ENCODE measurements at regions not wholly inside any gene's neighbourhood (a gene's known extent, or its start where the extent isn't known, plus 50 kb on each side); places are given as distances from the start of the nearest gene placed in this dataset.
"Not testable (repeated sequence)": the region's sequence is repeated elsewhere in the genome, so short reads cannot be mapped to it uniquely, and the experiment has no call there.

DNA sequence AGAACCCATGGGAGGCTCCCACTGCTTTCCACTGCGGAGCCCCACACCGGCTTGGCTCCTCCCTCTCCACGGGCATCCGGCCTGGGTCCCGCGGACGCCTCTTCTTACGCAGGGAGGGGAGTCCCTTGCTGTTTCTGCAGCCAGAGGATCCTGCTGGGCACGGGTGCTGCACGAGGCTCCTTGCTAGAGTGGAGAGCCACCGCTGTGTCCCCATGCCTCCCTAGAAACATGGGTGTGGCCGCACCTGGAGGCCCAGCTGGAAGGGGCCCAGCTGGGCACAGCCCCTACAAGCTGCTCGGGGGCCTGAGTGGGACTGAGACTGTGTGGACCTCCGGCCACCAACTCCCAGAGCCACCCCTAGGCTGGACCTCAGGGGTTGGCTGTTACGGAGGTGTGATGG is 67.7 kb upstream of the GPC1 start:
- DNase-seq (ENCODE audit: low read depth in 2 of 3, low spot score in 2 of 3), result no peak

GRCh38 chr2:240368781-240369331 is 66.6 kb upstream of the GPC1 start:
- no peak for DNase-seq (ENCODE audit: low read depth in 2 of 3, low spot score in 2 of 3)

- DNase-seq (ENCODE audit: low read depth in 2 of 3, low spot score in 2 of 3), result no peak
These were observed 66.1 kb upstream of the GPC1 start for GRCh38 chr2:240369335-240369734.

DNA sequence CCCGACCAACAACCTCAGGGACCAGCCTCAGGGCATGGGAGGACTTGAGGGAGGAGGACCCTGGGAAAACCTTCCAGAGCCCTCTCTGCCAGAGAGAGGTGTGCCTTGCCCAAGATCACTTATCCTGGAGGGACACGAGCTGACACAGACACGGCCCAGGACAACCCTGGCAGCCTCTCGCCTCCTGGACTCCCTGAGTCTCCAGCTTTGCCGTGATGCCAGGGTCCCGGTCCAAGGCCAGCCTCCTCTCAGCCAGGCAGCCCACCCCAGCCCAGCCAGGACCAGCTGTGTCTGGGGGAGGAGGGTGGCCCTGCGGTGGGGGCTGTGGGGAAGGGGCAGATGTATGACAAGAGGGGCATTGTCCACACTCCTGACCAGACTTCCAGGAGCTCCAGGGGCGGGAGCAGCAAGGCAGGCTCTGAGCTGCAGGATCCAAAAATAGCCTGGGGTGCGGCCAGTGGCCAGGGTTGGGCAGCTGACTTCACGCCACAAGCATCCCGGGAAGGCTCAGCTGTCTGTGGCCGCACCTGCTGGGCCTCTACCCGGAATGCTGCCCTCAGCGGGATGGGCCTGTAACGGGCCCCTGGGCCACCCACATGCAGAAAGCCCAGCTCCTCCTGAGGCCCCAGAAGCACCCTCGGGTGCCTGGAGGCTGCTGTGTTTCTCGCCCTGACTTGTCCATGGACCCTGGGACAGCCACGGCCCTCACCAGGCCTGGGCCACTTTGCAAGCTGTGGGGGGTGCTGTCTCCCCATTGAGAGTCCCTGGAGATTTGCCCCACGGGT is 65.5 kb upstream of the GPC1 start:
- no peak for DNase-seq (ENCODE audit: low read depth in 2 of 3, low spot score in 2 of 3)

DNA sequence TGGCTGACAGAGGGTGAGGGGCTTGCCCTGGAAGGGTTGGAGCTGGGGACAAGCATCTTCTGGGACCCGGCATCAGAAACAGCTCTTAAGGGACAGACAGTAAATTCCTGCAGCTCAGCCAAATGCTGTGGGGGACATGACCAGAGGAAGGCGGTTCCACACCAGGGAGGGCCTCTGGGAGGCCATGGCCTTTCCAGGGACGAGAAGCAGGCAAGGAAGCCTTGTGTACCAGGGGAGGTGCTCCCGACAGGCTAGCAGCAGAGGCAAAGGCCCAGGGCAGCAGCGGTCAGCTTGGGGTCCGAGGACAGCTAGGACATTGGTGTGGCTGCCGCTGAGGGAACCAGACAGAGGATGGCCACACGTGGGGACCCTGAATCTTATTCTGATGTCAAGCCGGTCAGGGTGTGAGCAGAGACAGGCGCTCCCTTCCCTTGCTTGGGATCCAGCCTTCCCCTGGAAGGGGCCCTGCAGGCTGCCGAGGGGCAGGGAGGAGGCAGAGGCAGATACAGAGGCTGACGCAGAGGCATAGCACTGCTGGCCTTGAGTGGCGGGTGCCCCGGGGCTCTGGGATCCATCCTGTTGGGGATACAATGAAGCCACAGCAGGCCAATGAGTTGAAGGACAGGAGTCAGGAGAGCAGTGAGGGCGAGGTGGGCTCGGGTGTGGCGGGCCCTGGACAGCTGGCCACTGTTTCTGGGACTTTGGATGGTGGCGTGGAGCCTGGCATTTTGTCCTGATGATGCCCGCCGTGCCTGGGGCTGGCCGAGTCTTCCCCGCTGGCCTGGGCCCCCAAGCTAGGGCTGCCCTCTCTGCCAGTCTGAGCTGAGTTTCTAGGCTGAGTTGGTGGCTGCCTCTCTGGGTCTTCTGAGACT is 64.1 kb upstream of the GPC1 start:
- no peak for DNase-seq (ENCODE audit: low read depth in 2 of 3, low spot score in 2 of 3)

GRCh38 chr2:240372101-240372500 is 63.4 kb upstream of the GPC1 start:
- no peak for DNase-seq (ENCODE audit: low read depth in 2 of 3, low spot score in 2 of 3)

DNA sequence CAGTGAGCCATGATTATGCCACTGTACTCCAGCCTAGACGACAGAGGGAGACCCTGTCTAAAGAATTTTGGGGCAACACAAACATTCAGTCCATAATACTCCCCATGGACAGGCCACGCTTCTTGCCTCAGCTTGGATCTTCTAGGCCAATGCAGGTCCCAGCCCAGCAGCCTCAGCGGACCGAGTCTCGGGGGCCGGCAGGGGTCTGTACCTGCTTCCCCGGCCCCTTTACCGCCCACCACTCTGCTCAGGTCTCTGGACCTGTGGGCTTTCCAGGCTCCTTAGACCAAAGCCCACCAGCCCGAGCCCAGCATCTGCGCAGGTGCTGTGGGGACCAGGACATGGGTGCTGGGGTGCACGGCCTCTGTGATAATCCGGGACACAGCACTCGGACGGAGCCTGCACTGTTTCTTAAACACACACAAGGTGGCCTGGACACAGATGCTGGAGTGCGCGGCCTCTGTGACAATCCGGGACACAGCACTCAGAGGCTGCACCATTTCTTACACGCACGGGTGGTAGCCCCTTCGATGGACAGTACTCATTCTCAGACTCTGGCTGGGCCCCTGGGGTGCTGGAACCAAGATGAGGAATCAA is 62.1 kb upstream of the GPC1 start:
- no peak for DNase-seq (ENCODE audit: low read depth in 2 of 3, low spot score in 2 of 3)

GRCh38 chr2:240374085-240374907 is 61.2 kb upstream of the GPC1 start:
- no peak for DNase-seq (ENCODE audit: low read depth in 2 of 3, low spot score in 2 of 3)

- no peak for DNase-seq (ENCODE audit: low read depth in 2 of 3, low spot score in 2 of 3)
These were observed 60.3 kb upstream of the GPC1 start for GRCh38 chr2:240375024-240375645.

- DNase-seq (ENCODE audit: low read depth in 2 of 3, low spot score in 2 of 3), result no peak
These were observed 58.7 kb upstream of the GPC1 start for GRCh38 chr2:240376739-240377138.

- no peak for DNase-seq (ENCODE audit: low read depth in 2 of 3, low spot score in 2 of 3)
These were observed 58.1 kb upstream of the GPC1 start for GRCh38 chr2:240377366-240377765.

- no peak for DNase-seq (ENCODE audit: low read depth in 2 of 3, low spot score in 2 of 3)
These were observed 56.3 kb upstream of the GPC1 start for GRCh38 chr2:240379089-240379636.

- no peak for DNase-seq (ENCODE audit: low read depth in 2 of 3, low spot score in 2 of 3)
These were observed 52.2 kb upstream of the GPC1 start for GRCh38 chr2:240383099-240383758.

- no peak for DNase-seq (ENCODE audit: low read depth in 2 of 3, low spot score in 2 of 3)
These were observed 51.4 kb upstream of the GPC1 start for GRCh38 chr2:240383871-240384700.

DNA sequence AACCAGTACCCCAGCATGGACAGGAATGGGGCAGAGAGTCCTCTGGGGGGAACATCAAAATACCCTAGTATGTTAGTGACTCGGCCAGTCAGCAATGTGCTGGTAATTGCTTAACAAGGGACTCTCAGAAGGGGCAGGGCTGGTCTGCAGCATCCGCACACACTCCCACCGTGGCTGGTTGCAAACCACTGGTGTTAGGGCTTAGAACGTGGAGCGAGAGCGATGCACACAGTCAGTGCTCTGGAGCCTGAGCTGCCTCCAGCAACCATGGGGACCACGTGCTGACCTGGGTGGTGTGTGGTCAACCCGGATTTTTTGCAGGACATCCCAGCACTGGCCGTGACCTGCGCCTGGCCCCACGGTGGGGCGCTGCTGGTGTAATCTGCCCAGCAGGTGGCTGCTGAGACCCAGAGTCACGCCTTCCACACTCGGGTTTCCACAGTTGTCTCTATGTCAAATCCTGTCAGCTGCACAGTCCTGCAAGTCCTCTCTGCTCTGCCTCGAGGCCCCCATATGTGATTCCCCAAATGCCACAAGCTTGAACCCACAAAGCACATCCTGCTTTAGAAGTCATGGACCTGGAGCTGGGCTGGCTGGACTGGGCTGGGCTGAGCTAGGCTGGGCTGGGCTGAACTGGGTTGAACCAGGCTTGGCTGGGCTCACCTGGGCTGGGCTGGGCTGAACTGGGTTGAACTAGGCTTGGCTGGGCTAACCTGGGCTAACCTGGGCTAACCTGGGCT is 50.6 kb upstream of the GPC1 start:
- DNase-seq (ENCODE audit: low read depth in 2 of 3, low spot score in 2 of 3), result no peak

DNA sequence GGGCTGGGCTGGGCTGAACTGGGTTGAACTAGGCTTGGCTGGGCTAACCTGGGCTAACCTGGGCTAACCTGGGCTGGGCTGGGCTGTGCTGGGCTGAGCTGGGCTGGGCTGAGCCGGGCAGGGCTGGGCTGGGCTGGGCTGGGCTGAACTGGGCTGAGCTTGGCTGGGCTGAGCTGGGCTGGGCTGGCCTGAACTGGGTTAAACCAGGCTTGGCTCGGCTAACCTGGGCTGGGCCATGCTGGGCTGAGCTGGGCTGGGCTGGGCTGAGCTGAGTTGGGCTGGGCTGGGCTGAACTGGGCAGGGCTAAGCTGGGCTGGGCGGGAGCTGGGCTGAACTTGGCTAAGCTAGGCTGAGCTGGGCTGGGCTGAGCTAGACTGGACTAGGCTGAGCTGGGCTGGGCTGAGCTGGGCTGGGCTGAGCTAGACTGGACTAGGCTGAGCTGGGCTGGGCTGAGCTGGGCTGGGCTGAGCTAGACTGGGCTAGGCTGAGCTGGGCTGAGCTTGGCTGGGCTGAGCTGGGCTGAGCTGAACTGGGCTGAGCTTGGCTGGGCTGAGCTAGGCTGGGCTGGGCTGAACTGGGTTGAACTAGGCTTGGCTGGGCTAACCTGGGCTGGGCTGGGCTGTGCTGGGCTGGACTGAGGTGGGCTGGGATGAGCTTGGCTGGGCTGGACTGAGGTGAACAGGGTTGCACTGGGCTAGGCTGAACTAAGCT is 49.9 kb upstream of the GPC1 start:
- not testable (repeated sequence) for DNase-seq (ENCODE audit: low read depth in 2 of 3, low spot score in 2 of 3)
